ENCODE measurements at regions not wholly inside any gene's neighbourhood (a gene's known extent, or its start where the extent isn't known, plus 50 kb on each side); places are given as distances from the start of the nearest gene placed in this dataset.

GRCh38 chr18:78636260-78636659, 343.4 kb upstream of the SALL3 start:
- no peak for TF ChIP-seq CTCF (IDR thresholded peaks at IDR 0.05)
- TF ChIP-seq POLR2A (IDR thresholded peaks at IDR 0.05), result no peak
